GM12875 (cell line): ENCODE measurements at regions not wholly inside any gene's neighbourhood (a gene's known extent, or its start where the extent isn't known, plus 50 kb on each side); places are given as distances from the start of the nearest gene placed in this dataset.
"Not testable (repeated sequence)": the region's sequence is repeated elsewhere in the genome, so short reads cannot be mapped to it uniquely, and the experiment has no call there.

ENCODE experiments used
- H3K4me3 ChIP-seq: one replicate; pipeline ENCODE4 v1.5.1; 2011; ENCODE audit warnings: low read depth, low read length, control low read depth
- TF ChIP-seq, protein P1 (sequence below): IDR thresholded peaks from 2 replicates; pipeline ENCODE4 v1.5.1; 2011; ENCODE audit warnings: low read depth, mild to moderate bottlenecking, control low read depth, inconsistent platforms, low read length, moderate library complexity, borderline replicate concordance; ENCODE audit not compliant: insufficient read depth

DNA sequence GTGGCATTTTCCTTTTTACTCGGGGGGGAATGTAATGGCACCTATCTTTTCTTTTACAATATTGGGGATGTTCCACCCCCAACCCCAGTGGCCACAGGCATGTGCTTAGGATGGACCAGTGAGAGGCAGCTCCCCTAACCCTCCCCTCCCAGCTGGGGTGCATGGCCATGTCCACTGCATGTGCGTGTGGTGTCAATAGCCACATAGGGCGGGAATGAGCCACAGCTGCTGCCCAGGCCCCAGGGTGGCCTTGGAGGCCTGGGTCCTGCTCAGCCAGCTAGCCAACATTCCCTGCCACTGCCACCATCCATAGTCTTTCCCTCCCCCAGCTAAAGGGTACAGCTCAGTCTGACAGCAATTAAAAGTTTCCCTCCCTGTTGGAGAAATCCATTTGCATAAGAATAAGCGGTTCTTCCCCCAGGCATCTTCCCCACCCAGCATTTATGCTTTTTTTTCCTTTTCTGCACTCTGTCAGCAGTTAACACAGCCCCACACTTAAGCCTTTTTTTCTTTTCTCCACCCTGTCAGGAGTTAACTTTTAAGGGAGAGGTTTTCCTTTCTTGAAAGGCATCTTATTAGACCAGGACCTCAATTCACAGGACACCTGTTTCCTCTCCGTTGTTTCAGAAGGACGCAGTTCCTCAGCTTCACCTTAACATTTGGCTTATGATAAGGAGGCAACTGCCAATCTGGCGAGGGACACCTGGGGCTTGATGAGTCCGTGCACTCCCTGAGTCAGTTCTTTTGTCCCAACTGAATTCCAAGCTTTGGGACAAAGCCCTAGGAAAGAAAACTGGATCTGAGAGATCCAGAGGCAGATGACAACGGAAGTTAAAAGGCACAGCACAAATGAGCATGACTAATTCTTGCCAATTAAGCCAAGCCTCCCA lies 121.4 kb downstream of the TPBG start:
- TF ChIP-seq, protein P1, sequence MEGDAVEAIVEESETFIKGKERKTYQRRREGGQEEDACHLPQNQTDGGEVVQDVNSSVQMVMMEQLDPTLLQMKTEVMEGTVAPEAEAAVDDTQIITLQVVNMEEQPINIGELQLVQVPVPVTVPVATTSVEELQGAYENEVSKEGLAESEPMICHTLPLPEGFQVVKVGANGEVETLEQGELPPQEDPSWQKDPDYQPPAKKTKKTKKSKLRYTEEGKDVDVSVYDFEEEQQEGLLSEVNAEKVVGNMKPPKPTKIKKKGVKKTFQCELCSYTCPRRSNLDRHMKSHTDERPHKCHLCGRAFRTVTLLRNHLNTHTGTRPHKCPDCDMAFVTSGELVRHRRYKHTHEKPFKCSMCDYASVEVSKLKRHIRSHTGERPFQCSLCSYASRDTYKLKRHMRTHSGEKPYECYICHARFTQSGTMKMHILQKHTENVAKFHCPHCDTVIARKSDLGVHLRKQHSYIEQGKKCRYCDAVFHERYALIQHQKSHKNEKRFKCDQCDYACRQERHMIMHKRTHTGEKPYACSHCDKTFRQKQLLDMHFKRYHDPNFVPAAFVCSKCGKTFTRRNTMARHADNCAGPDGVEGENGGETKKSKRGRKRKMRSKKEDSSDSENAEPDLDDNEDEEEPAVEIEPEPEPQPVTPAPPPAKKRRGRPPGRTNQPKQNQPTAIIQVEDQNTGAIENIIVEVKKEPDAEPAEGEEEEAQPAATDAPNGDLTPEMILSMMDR, result no peak
- no peak overlapping the region for H3K4me3 ChIP-seq

DNA sequence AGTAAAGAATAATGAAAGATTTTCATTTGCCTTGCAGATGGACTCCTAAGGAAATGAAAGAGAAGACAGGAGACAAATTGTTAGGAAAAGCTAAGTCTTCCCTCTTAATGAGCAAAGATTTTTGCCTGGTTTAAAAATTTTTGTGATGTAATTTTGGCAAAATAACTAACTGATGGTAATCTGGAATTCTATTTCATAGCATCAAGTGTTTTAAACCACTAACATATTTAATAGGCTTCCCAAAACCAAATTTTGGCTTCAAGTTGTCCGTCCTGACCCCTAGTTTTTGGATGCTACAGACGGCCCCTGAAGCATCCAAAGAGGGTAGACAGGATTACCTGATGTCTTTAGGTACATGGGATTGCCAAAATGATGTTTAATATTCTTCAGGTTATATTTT lies 124.3 kb downstream of the TPBG start:
- no peak overlapping the region for H3K4me3 ChIP-seq
- TF ChIP-seq, protein P1, result no peak

DNA sequence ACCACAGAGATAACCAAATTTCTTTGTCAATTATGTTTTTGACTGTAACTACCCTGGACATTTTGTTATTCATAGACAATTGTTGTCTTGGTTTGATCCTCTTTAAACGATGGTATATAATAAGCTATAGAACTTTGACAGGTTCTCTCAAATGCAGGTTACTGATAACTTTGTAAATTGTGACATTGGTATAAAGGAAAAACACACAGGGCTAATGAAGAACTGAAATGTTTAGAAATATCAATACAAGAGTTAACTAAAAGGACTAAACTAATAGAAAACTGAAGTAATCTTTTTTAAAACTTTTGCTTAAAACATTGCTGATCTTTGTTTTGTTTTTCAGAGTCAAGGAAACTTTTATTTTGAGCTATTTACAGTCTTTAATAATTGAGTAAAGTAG lies 124.8 kb downstream of the TPBG start:
- TF ChIP-seq, protein P1, result no peak

DNA sequence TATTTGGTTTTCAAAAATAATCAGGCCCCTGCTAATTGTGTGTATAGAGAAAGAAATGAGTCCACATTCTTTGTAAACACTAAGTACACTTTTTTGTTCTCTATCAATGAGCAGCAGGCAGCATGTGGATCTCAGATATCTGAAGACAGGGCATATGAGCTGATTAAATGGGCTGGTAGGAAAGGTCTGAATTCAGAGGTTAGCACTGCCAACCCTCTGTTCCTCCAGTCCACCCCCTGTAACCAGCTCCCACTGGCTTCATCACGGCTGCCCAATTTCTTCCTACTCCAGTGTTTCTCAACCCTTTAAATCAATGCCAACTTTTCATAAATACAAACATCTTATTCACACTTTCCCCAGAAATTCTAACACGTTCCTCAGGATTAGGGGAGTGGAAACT lies 128.5 kb downstream of the TPBG start:
- TF ChIP-seq, protein P1, result no peak
- H3K4me3 ChIP-seq, result no peak overlapping the region

More for the DNA sequence above, 124.8 kb downstream of the TPBG start:
- no peak overlapping the region for H3K4me3 ChIP-seq

DNA sequence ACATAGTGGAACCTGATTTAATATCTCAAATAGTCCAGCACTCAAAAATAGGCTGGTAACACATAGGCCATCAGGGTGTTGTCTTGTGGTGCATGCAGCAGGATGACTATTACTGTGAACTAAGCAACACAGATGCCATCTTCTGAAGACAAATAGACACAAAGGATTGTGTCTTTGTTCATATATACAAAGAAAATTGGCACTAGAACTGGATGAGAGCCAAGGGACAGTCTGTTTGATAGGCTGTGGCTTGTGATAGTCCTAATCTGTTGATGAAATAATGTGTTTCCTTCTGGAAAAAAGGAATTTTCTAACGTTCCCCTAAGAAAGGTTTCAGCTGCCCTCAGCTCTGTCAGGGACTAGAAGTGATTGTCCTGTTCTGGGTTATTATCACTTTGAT lies 129.8 kb downstream of the TPBG start:
- TF ChIP-seq, protein P1, result no peak
- no peak overlapping the region for H3K4me3 ChIP-seq

DNA sequence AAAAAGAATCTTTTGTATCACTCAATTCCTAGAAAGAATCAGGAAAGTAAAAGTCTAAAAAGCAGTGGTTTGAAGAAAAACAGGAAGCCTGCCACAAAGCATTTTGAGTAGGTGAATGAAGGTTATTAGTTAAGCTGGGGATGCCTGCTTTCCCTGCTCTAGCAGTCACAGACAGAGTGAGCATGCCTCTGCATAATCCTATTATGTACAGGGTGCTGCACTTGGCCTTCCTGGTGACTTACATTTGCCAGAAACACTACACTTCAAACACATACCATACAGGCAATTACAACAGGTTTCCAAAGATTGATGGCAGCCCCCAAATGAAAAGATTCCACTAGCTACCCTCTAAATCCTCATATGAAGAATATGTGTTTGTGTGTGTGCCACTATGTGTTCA lies 130.8 kb downstream of the TPBG start:
- no peak overlapping the region for H3K4me3 ChIP-seq
- TF ChIP-seq, protein P1, result no peak

DNA sequence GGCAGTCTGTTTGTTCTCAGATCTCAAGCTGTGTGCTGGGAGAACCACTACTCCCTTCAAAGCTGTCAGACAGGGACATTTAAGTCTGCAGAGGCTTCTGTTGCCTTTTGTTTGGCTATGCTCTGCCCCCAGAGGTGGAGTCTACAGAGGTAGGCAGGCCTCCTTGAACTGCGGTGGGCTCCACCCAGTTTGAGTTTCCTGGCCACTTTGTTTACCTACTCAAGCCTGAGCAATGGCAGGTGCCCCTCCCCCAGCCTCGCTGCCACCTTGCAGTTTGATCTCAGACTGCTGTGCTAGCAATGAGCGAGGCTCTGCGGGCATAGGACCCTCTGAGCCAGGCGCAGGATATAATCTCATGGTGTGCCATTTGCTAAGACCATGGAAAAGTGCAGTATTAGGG lies 138.3 kb downstream of the TPBG start:
- H3K4me3 ChIP-seq, result not testable (repeated sequence)

DNA sequence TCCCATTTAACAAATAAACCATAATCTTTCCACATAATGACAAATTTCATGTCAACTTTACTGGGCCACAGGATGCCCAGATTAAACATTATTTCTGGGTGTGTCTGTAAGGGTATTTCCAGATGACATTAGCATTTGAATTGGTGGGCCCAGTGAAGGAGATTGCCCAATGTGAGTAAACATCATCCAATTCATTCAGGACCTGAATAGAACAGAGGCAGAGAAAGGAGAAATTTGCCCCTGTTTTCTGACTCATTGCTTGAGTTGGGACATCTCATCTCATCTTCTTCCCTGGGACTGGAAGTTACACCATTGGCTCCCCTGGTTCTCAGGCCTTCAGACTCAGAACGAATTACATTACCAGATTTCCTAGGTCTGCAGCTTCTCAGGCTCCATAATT lies 142.9 kb downstream of the TPBG start:
- TF ChIP-seq, protein P1, result no peak
- no peak overlapping the region for H3K4me3 ChIP-seq
